T-cell (primary cell): ENCODE measurements at regions not wholly inside any gene's neighbourhood (a gene's known extent, or its start where the extent isn't known, plus 50 kb on each side); places are given as distances from the start of the nearest gene placed in this dataset.

Experiments used
- ATAC-seq, 4 experiments: fragments of 200-7000 bp in 3 of 4; fragments of 150-1000 bp in 1 of 4; cut with Tn5 transposase; replicated peaks in 1 of 4; 1 replicate in 3 of 4; 2 replicates in 1 of 4; pipeline ENCODE4 v1.10.0; 2021; ENCODE audit warnings: moderate library complexity in 3 of 4, mild to moderate bottlenecking in 2 of 4, moderate number of reproducible peaks in 1 of 4
- CTCF ChIA-PET, 2 donors: fragments of 300-600 bp; sonication (Branson Sonifier 250); formaldehyde crosslinking; loops; one replicate each; lab custom pipeline; 2022; ENCODE audit warnings: antibody characterized with exemption in 2 of 2; lab: Charles Lee
- POLR2A ChIA-PET, 2 donors: fragments of 300-600 bp; sonication (Branson Sonifier 250); formaldehyde crosslinking; loops; one replicate each; lab custom pipeline; 2022; ENCODE audit warnings: antibody characterized with exemption in 2 of 2; lab: Charles Lee
- DNase-seq, 35 experiments: peaks; one replicate each; pipeline versions ENCODE4 v3.0.0 to v3.0.0-alpha.2; 2013 to 2023
- H3K27ac ChIP-seq: one replicate; pipeline ENCODE4 v1.5.1; 2013; ENCODE audit warnings: low read length
- H3K27me3 ChIP-seq, 2 experiments: replicated peaks in 1 of 2; 1 replicate in 1 of 2; 2 replicates in 1 of 2; pipeline versions ENCODE4 v1.6.1 to v1.7.0; 2013; ENCODE audit warnings: low read length in 1 of 2, mixed read lengths in 1 of 2; ENCODE audit not compliant: control insufficient read depth in 2 of 2, insufficient read depth in 2 of 2; ENCODE audit errors: extremely low read depth in 1 of 2
- H3K36me3 ChIP-seq, 2 donors: 1 replicate in 1 of 2; 2 replicates in 1 of 2; pipeline versions ENCODE4 v1.6.1 to v1.7.0; 2013; ENCODE audit warnings: low read length in 1 of 2; ENCODE audit not compliant: control insufficient read depth in 2 of 2, insufficient read depth in 1 of 2; ENCODE audit errors: extremely low read depth in 1 of 2
- H3K4me1 ChIP-seq, 2 experiments: 1 replicate in 1 of 2; 2 replicates in 1 of 2; pipeline versions ENCODE4 v1.6.1 to v1.7.0; 2013; ENCODE audit warnings: low read length in 2 of 2, mixed read lengths in 1 of 2; ENCODE audit not compliant: insufficient read depth in 2 of 2, control insufficient read depth in 1 of 2; ENCODE audit errors: extremely low read depth in 1 of 2
- H3K4me3 ChIP-seq, 2 donors: 1 replicate in 1 of 2; 2 replicates in 1 of 2; pipeline versions ENCODE4 v1.5.1 to v1.7.0; 2013; ENCODE audit warnings: mild to moderate bottlenecking in 2 of 2, low read length in 1 of 2, moderate library complexity in 1 of 2; ENCODE audit not compliant: control insufficient read depth in 1 of 2; ENCODE audit errors: extremely low read depth in 1 of 2
- H3K9me3 ChIP-seq: 2 replicates; pipeline ENCODE4 v1.7.0; 2013
- H3K27ac Mint-ChIP-seq, 2 donors: one replicate each; pipeline ENCODE4 v1.8.0; 2020 to 2021; ENCODE audit warnings: mild to moderate bottlenecking in 2 of 2, mixed read lengths in 2 of 2
- H3K27me3 Mint-ChIP-seq, 2 donors: one replicate each; pipeline ENCODE4 v1.8.0; 2021 to 2022; ENCODE audit warnings: mixed read lengths in 2 of 2
- H3K36me3 Mint-ChIP-seq: one replicate; pipeline ENCODE4 v1.8.0; 2021; ENCODE audit warnings: mixed read lengths
- H3K4me1 Mint-ChIP-seq, 3 donors: one replicate each; pipeline ENCODE4 v1.8.0; 2020 to 2022; ENCODE audit warnings: mixed read lengths in 3 of 3, mild to moderate bottlenecking in 1 of 3
- H3K4me3 Mint-ChIP-seq, 3 donors: one replicate each; pipeline ENCODE4 v1.8.0; 2020 to 2022; ENCODE audit warnings: mild to moderate bottlenecking in 3 of 3, mixed read lengths in 3 of 3, moderate library complexity in 3 of 3
- H3K9me3 Mint-ChIP-seq, 3 donors: one replicate each; pipeline ENCODE4 v1.8.0; 2020 to 2022; ENCODE audit warnings: mixed read lengths in 3 of 3
- WGBS: methylation state at CpG from one replicate; pipeline ENCODE4 v1.1.5; 2013; ENCODE audit warnings: missing lambda C conversion rate; ENCODE audit not compliant: insufficient coverage; 5-methylcytosine and 5-hydroxymethylcytosine counted together

DNA sequence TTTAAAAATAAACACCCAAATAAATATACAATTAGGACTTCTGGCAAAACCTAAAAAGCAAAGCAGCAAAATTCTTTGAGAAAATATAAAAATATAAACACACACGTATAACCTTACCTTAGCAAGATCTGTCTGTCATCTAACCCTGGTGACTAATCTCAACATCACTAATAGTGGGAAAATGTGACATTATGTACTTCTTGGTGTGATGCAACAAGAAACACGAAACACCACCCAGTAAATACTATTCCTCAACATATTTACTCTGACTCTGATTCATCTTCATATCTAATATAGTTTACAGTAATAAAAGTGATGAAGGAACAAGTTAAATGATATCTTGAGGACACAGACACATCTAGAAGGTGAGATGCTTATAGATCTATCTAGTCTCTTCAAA, 332.6 kb upstream of the MANEA start:
- Histone ChIP-seq H3K36me3 (no peaks in the 10 kb centered on the region), H3K27ac (no peak overlapping the region), H3K4me1 (no peaks in the 10 kb centered on the region), H3K9me3 (no peaks in the 10 kb centered on the region), H3K4me3 (no peak overlapping the region), H3K27me3 (no peaks in the 10 kb centered on the region)
- Mint-ChIP-seq H3K36me3 (no peaks in the 10 kb centered on the region), H3K4me3 (no peak overlapping the region), H3K27ac (no peak overlapping the region), H3K27me3 (no peaks in the 10 kb centered on the region), H3K4me1 (no peaks in the 10 kb centered on the region), H3K9me3 (no peaks in the 10 kb centered on the region)
- CTCF ChIA-PET = no interaction called here
- DNase-seq = no peak
- ATAC-seq = no peak
- WGBS = no CpG with 5 or more reads among the region's 2 CpGs
- POLR2A ChIA-PET = no interaction called here

DNA sequence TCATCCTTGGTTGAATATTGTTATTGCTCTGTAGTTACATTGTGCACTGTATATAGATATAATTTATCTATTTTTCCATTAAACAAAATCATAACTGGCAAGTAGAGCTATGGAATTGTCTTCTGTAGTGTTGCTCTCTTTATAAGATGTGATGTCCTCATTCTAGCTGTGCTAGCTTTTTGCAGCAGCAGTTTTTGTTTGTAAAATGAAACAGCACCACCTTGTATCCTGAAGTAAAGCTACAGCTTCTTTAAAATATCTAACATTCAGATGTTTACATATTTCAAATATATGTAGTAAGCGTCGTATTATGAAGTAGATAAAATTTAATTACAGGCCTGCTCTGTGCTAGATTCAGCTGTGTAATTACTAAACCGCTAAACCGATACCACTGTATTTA, 328.8 kb upstream of the MANEA start:
- Histone ChIP-seq H3K27ac (no peak overlapping the region), H3K27me3 (no peaks in the 10 kb centered on the region), H3K4me1 (no peaks in the 10 kb centered on the region), H3K9me3 (no peaks in the 10 kb centered on the region), H3K36me3 (no peaks in the 10 kb centered on the region), H3K4me3 (no peak overlapping the region)
- ATAC-seq = no peak
- WGBS = no CpG with 5 or more reads among the region's 4 CpGs
- POLR2A ChIA-PET = no interaction called here
- CTCF ChIA-PET = no interaction called here
- Mint-ChIP-seq H3K9me3 (no peaks in the 10 kb centered on the region), H3K36me3 (no peaks in the 10 kb centered on the region), H3K27me3 (no peaks in the 10 kb centered on the region), H3K4me3 (no peak overlapping the region), H3K4me1 (no peaks in the 10 kb centered on the region), H3K27ac (no peak overlapping the region)
- DNase-seq = no peak

GRCh38 chr6:95249175-95249574, 328.2 kb upstream of the MANEA start:
- Mint-ChIP-seq H3K4me3 (no peak overlapping the region), H3K27me3 (no peaks in the 10 kb centered on the region), H3K27ac (no peak overlapping the region), H3K4me1 (no peaks in the 10 kb centered on the region), H3K9me3 (no peaks in the 10 kb centered on the region), H3K36me3 (no peaks in the 10 kb centered on the region)
- ChIA-PET POLR2A (no interaction called here), CTCF (no interaction called here)
- ATAC-seq (no peak), DNase-seq (no peak)
- Histone ChIP-seq H3K4me3 (no peak overlapping the region), H3K27ac (no peak overlapping the region), H3K9me3 (no peaks in the 10 kb centered on the region), H3K36me3 (no peaks in the 10 kb centered on the region), H3K27me3 (no peaks in the 10 kb centered on the region), H3K4me1 (no peaks in the 10 kb centered on the region)

GRCh38 chr6:95249661-95250060, 327.7 kb upstream of the MANEA start:
- H3K9me3 ChIP-seq = no peaks in the 10 kb centered on the region
- no peak overlapping the region for H3K4me3 ChIP-seq
- Mint-ChIP-seq H3K9me3 (no peaks in the 10 kb centered on the region), H3K36me3 (no peaks in the 10 kb centered on the region), H3K4me3 (no peak overlapping the region), H3K27ac (no peak overlapping the region), H3K27me3 (no peaks in the 10 kb centered on the region), H3K4me1 (no peaks in the 10 kb centered on the region)
- H3K36me3 ChIP-seq = no peaks in the 10 kb centered on the region
- ChIA-PET POLR2A (no interaction called here), CTCF (no interaction called here)
- no CpG with 5 or more reads among the region's 2 CpGs for WGBS
- H3K27ac ChIP-seq = no peak overlapping the region
- no peak for ATAC-seq
- DNase-seq = no peak
- no peaks in the 10 kb centered on the region for H3K27me3 ChIP-seq
- H3K4me1 ChIP-seq = no peaks in the 10 kb centered on the region

DNA sequence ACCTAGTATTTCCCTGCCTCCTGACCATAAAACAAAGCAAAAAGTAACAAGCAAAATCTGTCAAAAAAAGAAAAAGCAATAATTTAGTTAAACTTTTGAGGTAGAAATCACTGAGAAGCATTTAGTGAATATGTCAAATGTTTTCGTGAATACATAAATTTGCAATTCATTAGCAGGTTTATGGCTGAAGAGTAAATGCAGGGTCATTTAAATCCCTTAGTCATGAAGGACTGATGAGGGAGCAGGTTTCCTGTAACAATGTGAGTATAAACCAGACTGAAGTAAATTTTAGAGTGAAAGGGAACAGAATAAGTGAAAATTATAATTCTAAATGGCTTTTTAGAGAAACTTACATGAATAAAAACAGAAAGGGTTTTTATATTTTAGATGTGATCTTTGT, 313.5 kb upstream of the MANEA start:
- Mint-ChIP-seq H3K36me3 (no peaks in the 10 kb centered on the region), H3K27ac (no peak overlapping the region), H3K4me1 (no peaks in the 10 kb centered on the region), H3K9me3 (no peaks in the 10 kb centered on the region), H3K27me3 (no peaks in the 10 kb centered on the region), H3K4me3 (no peak overlapping the region)
- DNase-seq (no peak), ATAC-seq (no peak)
- Histone ChIP-seq H3K27ac (no peak overlapping the region), H3K36me3 (no peaks in the 10 kb centered on the region), H3K27me3 (no peaks in the 10 kb centered on the region), H3K4me3 (no peak overlapping the region), H3K9me3 (no peaks in the 10 kb centered on the region), H3K4me1 (no peaks in the 10 kb centered on the region)
- WGBS = 0% methylated on average over 1 of the region's 1 CpG
- CTCF ChIA-PET = no interaction called here
- POLR2A ChIA-PET = no interaction called here

- ChIA-PET POLR2A (no interaction called here), CTCF (no interaction called here)
- Histone ChIP-seq H3K36me3 (no peaks in the 10 kb centered on the region), H3K27me3 (no peaks in the 10 kb centered on the region), H3K9me3 (no peaks in the 10 kb centered on the region), H3K4me3 (no peak overlapping the region), H3K4me1 (no peaks in the 10 kb centered on the region), H3K27ac (no peak overlapping the region)
- H3K4me1 Mint-ChIP-seq = no peaks in the 10 kb centered on the region
- WGBS = no CpG with 5 or more reads among the region's 4 CpGs
- H3K27me3 Mint-ChIP-seq = no peaks in the 10 kb centered on the region
- no peaks in the 10 kb centered on the region for H3K36me3 Mint-ChIP-seq
- DNase-seq = no peak
- H3K9me3 Mint-ChIP-seq = no peaks in the 10 kb centered on the region
- H3K4me3 Mint-ChIP-seq = no peak overlapping the region
- ATAC-seq = no peak
- H3K27ac Mint-ChIP-seq = no peak overlapping the region
Measured at GRCh38 chr6:95266537-95267258, 310.6 kb upstream of the MANEA start.

DNA sequence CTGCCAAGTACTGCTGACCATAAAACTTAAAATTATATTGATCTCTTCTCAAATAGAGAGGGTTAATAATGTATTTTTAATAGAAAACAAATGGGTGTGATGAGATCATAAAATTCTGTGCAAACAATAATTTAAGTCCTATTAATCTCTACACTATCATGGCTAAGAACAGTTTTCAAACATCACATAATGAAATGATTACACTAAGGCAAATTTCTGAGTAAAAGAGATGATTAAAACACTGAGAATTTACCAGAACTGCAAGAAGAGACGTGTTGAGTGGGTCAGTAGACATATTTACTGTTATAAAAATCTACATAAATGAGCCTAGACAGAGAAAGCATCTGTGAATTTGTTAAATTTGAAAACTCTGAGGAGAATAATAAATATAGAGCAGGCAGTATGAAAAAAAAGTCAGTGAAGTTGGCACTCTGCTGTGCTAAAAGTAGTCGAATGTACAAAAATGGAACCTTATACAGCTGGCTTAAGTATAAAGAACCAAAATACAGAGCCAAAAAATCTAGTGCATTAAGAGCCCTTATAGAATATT, 302.6 kb upstream of the MANEA start:
- no peak overlapping the region for H3K27ac ChIP-seq
- DNase-seq (no peak), ATAC-seq (no peak)
- H3K9me3 ChIP-seq = no peaks in the 10 kb centered on the region
- no peak overlapping the region for H3K4me3 ChIP-seq
- POLR2A ChIA-PET = no interaction called here
- no peaks in the 10 kb centered on the region for H3K36me3 Mint-ChIP-seq
- no peaks in the 10 kb centered on the region for H3K27me3 ChIP-seq
- H3K9me3 Mint-ChIP-seq = no peaks in the 10 kb centered on the region
- no peaks in the 10 kb centered on the region for H3K4me1 Mint-ChIP-seq
- WGBS = no CpG with 5 or more reads among the region's 2 CpGs
- H3K4me1 ChIP-seq = no peaks in the 10 kb centered on the region
- H3K27ac Mint-ChIP-seq = no peak overlapping the region
- no peaks in the 10 kb centered on the region for H3K36me3 ChIP-seq
- H3K4me3 Mint-ChIP-seq = no peak overlapping the region
- CTCF ChIA-PET = no interaction called here
- H3K27me3 Mint-ChIP-seq = no peaks in the 10 kb centered on the region
